ENCODE measurements at regions not wholly inside any gene's neighbourhood (a gene's known extent, or its start where the extent isn't known, plus 50 kb on each side); places are given as distances from the start of the nearest gene placed in this dataset.

DNA sequence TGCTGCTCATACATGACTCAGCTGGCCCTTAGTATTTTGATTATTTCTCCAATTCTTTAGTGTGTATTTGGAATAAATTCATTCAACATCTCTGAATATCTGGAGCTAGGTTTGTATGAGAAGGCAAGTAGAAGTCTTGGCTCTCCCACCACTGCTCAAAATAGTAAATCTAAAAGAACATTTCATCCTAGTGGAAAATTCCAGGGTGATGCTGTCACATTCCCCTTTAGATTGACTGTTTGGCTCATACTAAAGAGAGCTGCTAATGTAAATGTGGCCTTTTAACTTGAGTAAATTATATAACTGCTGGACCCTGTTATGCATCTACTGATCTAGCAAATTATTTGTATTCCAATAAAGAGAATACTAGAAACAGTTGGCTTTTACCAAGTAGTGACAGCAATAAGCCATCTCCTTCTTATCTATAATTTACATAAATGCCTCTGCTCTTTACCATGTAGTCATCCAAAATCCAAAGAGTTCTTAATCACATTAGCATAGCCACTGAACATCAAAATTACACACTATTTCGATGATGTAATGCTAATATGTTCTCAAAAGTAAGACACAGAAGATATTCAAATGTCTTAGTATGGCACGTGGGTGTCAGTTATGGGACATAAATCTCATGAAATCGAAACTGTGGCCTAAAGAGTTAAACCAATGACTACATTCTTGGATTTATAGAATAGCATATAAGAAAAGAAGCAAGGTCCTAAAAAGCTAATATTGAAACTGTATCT is 86.9 kb upstream of the KCND2 start:
- POLR2A ChIA-PET (ENCODE audit: unreplicated experiment), result no interaction called here
- H3K4me3 ChIP-seq, result no peak overlapping the region
- CTCF ChIA-PET, result no interaction called here

GRCh38 chr7:120186688-120187087 is 86.3 kb upstream of the KCND2 start:
- TF ChIP-seq EZH2 (IDR thresholded peaks at IDR 0.05; ENCODE audit: low read depth) (no peak), CTCF (conservative IDR thresholded peaks at IDR 0.05) (no peak)
- Histone ChIP-seq H3K9me2 (ENCODE audit: insufficient read depth) (peaks cover 6% of the 10 kb centered on the region), H3K79me2 (ENCODE audit: low read depth) (no peaks in the 10 kb centered on the region), H3K36me3 (ENCODE audit: low read depth) (no peaks in the 10 kb centered on the region), H4K20me1 (ENCODE audit: insufficient read depth) (no peaks in the 10 kb centered on the region), H2AFZ (no peak overlapping the region), H3K9me3 (ENCODE audit: insufficient read depth, low read depth) (no peaks in the 10 kb centered on the region), H3K4me3 (no peak overlapping the region), H3F3A (ENCODE audit: insufficient read depth, low read depth) (no peaks in the 10 kb centered on the region), H3K4me2 (no peak overlapping the region), H3K4me1 (replicated peaks; ENCODE audit: insufficient read depth) (no peaks in the 10 kb centered on the region; the same call in 1 of the 2 replicates), H3K27ac (no peak overlapping the region), H3K27me3 (ENCODE audit: insufficient read depth, low read depth) (no peaks in the 10 kb centered on the region)
- no peak for DNase-seq
- ChIA-PET CTCF (no interaction called here), POLR2A (ENCODE audit: unreplicated experiment) (interaction anchor here (0.5 kb wide), 1 partner anchor 133 kb away, joined by 4 read pairs; no protein-coding TSS in a partner anchor)
- intact Hi-C loops (cut with micrococcal nuclease; ENCODE audit: unreplicated experiment), result no loop called here
- no TSS peak for BruUV-seq (replicated peaks)

More for the DNA sequence above, 86.9 kb upstream of the KCND2 start:
- Histone ChIP-seq H3K79me2 (ENCODE audit: low read depth) (no peaks in the 10 kb centered on the region), H4K20me1 (ENCODE audit: insufficient read depth) (no peaks in the 10 kb centered on the region), H2AFZ (no peak overlapping the region), H3K9me2 (ENCODE audit: insufficient read depth) (peaks cover 6% of the 10 kb centered on the region), H3K4me2 (no peak overlapping the region), H3K27me3 (ENCODE audit: insufficient read depth, low read depth) (no peaks in the 10 kb centered on the region), H3F3A (ENCODE audit: insufficient read depth, low read depth) (no peaks in the 10 kb centered on the region), H3K36me3 (ENCODE audit: low read depth) (no peaks in the 10 kb centered on the region), H3K4me1 (replicated peaks; ENCODE audit: insufficient read depth) (no peaks in the 10 kb centered on the region; the same call in 1 of the 2 replicates), H3K27ac (no peak overlapping the region), H3K9me3 (ENCODE audit: insufficient read depth, low read depth) (no peaks in the 10 kb centered on the region)
- DNase-seq, result no peak
- intact Hi-C loops (cut with micrococcal nuclease; ENCODE audit: unreplicated experiment), result no loop called here
- no TSS peak for BruUV-seq (replicated peaks)
- TF ChIP-seq EZH2 (IDR thresholded peaks at IDR 0.05; ENCODE audit: low read depth), result no peak
- no peak for TF ChIP-seq CTCF (conservative IDR thresholded peaks at IDR 0.05)

DNA sequence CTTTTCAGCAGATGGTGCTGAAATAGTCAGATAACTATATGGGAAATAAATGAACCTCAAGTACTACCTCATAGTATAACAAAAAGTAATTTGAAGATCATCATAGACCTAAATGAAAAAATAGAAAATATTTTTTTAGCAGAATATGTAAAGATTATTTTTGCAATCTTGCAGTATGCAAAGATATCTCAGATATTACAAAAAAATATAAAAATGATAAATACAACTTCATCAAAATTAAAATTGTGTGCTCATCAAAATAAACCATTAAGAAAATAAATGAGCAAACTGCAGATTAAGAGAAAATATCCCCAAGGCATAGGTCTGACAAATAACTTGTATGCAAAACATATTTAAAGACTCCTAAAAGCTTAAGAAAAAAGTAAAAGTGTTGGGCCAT is 83.4 kb upstream of the KCND2 start:
- Histone ChIP-seq H3K27ac (no peak overlapping the region), H3K9me3 (ENCODE audit: insufficient read depth, low read depth) (no peaks in the 10 kb centered on the region), H3K9me2 (ENCODE audit: insufficient read depth) (no peaks in the 10 kb centered on the region; the same call in 1 of the 2 replicates), H3K79me2 (ENCODE audit: low read depth) (no peaks in the 10 kb centered on the region), H3K4me1 (replicated peaks; ENCODE audit: insufficient read depth) (no peaks in the 10 kb centered on the region), H3K36me3 (ENCODE audit: low read depth) (no peaks in the 10 kb centered on the region), H3K4me2 (no peak overlapping the region), H3F3A (ENCODE audit: insufficient read depth, low read depth) (no peaks in the 10 kb centered on the region), H3K27me3 (ENCODE audit: insufficient read depth, low read depth) (no peaks in the 10 kb centered on the region), H4K20me1 (ENCODE audit: insufficient read depth) (no peaks in the 10 kb centered on the region), H2AFZ (no peak overlapping the region), H3K4me3 (no peak overlapping the region)
- TF ChIP-seq EZH2 (IDR thresholded peaks at IDR 0.05; ENCODE audit: low read depth) (no peak), CTCF (conservative IDR thresholded peaks at IDR 0.05) (no peak)
- ChIA-PET POLR2A (ENCODE audit: unreplicated experiment) (no interaction called here), CTCF (no interaction called here)
- no peak for DNase-seq
- intact Hi-C loops (cut with micrococcal nuclease; ENCODE audit: unreplicated experiment), result no loop called here
- BruUV-seq (replicated peaks), result no TSS peak
